HL-60 (cell line): ENCODE measurements at regions not wholly inside any gene's neighbourhood (a gene's known extent, or its start where the extent isn't known, plus 50 kb on each side); places are given as distances from the start of the nearest gene placed in this dataset.

ENCODE experiments used
- DNase-seq, 2 experiments: peaks; one replicate each; pipeline ENCODE4 v3.0.0-alpha.2; 2010 to 2020; ENCODE audit warnings: low read depth in 1 of 2, low spot score in 1 of 2
- H3K27ac ChIP-seq: fragments of 250-450 bp; sonication (Bioruptor Pico); replicated peaks from 2 replicates; pipeline ENCODE4 v1.5.1; 2020; ENCODE audit warnings: mild to moderate bottlenecking, moderate library complexity
- H3K27me3 ChIP-seq: fragments of 250-450 bp; sonication (Bioruptor Pico); 2 replicates; pipeline ENCODE4 v1.5.1; 2021; ENCODE audit warnings: mild to moderate bottlenecking, moderate library complexity; ENCODE audit not compliant: insufficient read depth, poor library complexity, severe bottlenecking
- H3K4me3 ChIP-seq: replicated peaks from 2 replicates; pipeline ENCODE4 v1.5.1; 2011; ENCODE audit warnings: mild to moderate bottlenecking, control low read depth, low read length; ENCODE audit not compliant: insufficient read depth
- CTCF ChIP-seq: IDR thresholded peaks from one replicate; pipeline ENCODE4 v1.5.1; 2011; ENCODE audit warnings: low read length, control low read depth, inconsistent platforms; ENCODE audit not compliant: insufficient read depth
- GABPA ChIP-seq: IDR thresholded peaks from 2 replicates; pipeline ENCODE4 v1.6.1; 2012; ENCODE audit warnings: low read depth
- POLR2AphosphoS5 ChIP-seq: IDR thresholded peaks from 2 replicates; pipeline ENCODE4 v1.6.1; 2012; ENCODE audit warnings: low read depth
- REST ChIP-seq: IDR thresholded peaks from 2 replicates; pipeline ENCODE4 v1.6.1; 2012; ENCODE audit warnings: low read depth; ENCODE audit not compliant: insufficient replicate concordance
- SPI1 ChIP-seq: IDR thresholded peaks from 2 replicates; pipeline ENCODE4 v1.6.1; 2012; ENCODE audit warnings: low read depth, mild to moderate bottlenecking, borderline replicate concordance

GRCh38 chr1:208562151-208562960 lies 318.2 kb upstream of the PLXNA2 start:
- H3K4me3 ChIP-seq, result no peak overlapping the region
- no peak overlapping the region for H3K27ac ChIP-seq
- TF ChIP-seq POLR2AphosphoS5, result no peak
- TF ChIP-seq CTCF, result no peak
- TF ChIP-seq GABPA, result no peak
- no peak for DNase-seq
- H3K27me3 ChIP-seq, result no peaks in the 10 kb centered on the region

GRCh38 chr1:208564466-208564865 lies 320.3 kb upstream of the PLXNA2 start:
- TF ChIP-seq GABPA (no peak), REST (no peak), POLR2AphosphoS5 (no peak), SPI1 (no peak), CTCF (no peak)
- H3K4me3 ChIP-seq, result no peak overlapping the region
- DNase-seq, result no peak
- H3K27me3 ChIP-seq, result no peaks in the 10 kb centered on the region
- no peak overlapping the region for H3K27ac ChIP-seq

- Histone ChIP-seq H3K27ac (no peak overlapping the region), H3K4me3 (no peak overlapping the region), H3K27me3 (no peaks in the 10 kb centered on the region)
- TF ChIP-seq REST, result no peak
- no peak for DNase-seq
Measured at GRCh38 chr1:208565756-208566440, 321.7 kb upstream of the PLXNA2 start.

- Histone ChIP-seq H3K4me3 (no peak overlapping the region), H3K27me3 (no peaks in the 10 kb centered on the region), H3K27ac (no peak overlapping the region)
- DNase-seq, result no peak
- TF ChIP-seq GABPA, result no peak
- TF ChIP-seq SPI1, result no peak
- no peak for TF ChIP-seq POLR2AphosphoS5
- no peak for TF ChIP-seq CTCF
- no peak for TF ChIP-seq REST
Measured at GRCh38 chr1:208569181-208569580, 325.0 kb upstream of the PLXNA2 start.
